Fibroblast of pulmonary artery (primary cell): ENCODE measurements at regions not wholly inside any gene's neighbourhood (a gene's known extent, or its start where the extent isn't known, plus 50 kb on each side); places are given as distances from the start of the nearest gene placed in this dataset.

Experiments used
- DNase-seq: peaks from one replicate; pipeline ENCODE4 v3.0.0-alpha.2; 2010; ENCODE audit warnings: low read depth
- H3K4me3 ChIP-seq: replicated peaks from 2 replicates; pipeline ENCODE4 v1.5.1; 2011; ENCODE audit warnings: low read depth, mild to moderate bottlenecking, control low read depth, low read length, moderate library complexity
- CTCF ChIP-seq: IDR thresholded peaks from 2 replicates; pipeline ENCODE4 v1.5.1; 2011; ENCODE audit warnings: mild to moderate bottlenecking, control low read depth, low read length, inconsistent platforms; ENCODE audit errors: missing control alignments

- H3K4me3 ChIP-seq, result no peak overlapping the region
- DNase-seq, result no peak
- no peak for TF ChIP-seq CTCF
These were observed 131.7 kb downstream of the ACTL7B start for GRCh38 chr9:108724122-108724521.

- H3K4me3 ChIP-seq, result no peak overlapping the region
- no peak for DNase-seq
- no peak for TF ChIP-seq CTCF
These were observed 133.4 kb downstream of the ACTL7B start for GRCh38 chr9:108722396-108722795.

- no peak for TF ChIP-seq CTCF
- H3K4me3 ChIP-seq, result no peak overlapping the region
- no peak for DNase-seq
These were observed 135.6 kb downstream of the ACTL7B start for GRCh38 chr9:108720191-108720642.

- no peak for TF ChIP-seq CTCF
- no peak for DNase-seq
- H3K4me3 ChIP-seq, result no peak overlapping the region
These were observed 145.4 kb downstream of the ACTL7B start for GRCh38 chr9:108710424-108710823.

- no peak for TF ChIP-seq CTCF
- H3K4me3 ChIP-seq, result no peak overlapping the region
- DNase-seq, result no peak
These were observed 145.8 kb downstream of the ACTL7B start for GRCh38 chr9:108709997-108710396.

- TF ChIP-seq CTCF, result no peak
- no peak overlapping the region for H3K4me3 ChIP-seq
These were observed 146.7 kb downstream of the ACTL7B start for GRCh38 chr9:108709126-108709525.

GRCh38 chr9:108708448-108708847, 147.3 kb downstream of the ACTL7B start:
- no peak overlapping the region for H3K4me3 ChIP-seq
- no peak for DNase-seq
- TF ChIP-seq CTCF, result no peak

More at GRCh38 chr9:108709126-108709525, 146.7 kb downstream of the ACTL7B start:
- DNase-seq, result no peak
